IMR-90 (cell line): ENCODE measurements at regions not wholly inside any gene's neighbourhood (a gene's known extent, or its start where the extent isn't known, plus 50 kb on each side); places are given as distances from the start of the nearest gene placed in this dataset.

ENCODE experiments used
- ATAC-seq: fragments of 200-7000 bp; cut with Tn5 transposase; 2 replicates; pipeline ENCODE4 v1.9.1; 2020; ENCODE audit warnings: low read depth, mild to moderate bottlenecking, moderate library complexity
- BruUV-seq: library from RNA; stranded (reverse); fragments of 400-500 nt; replicated peaks from 2 replicates; lab custom pipeline; 2021; lab: Mats Ljungman, UMichigan
- CTCF ChIA-PET: fragments of 300-600 bp; formaldehyde crosslinking; extraction: SDS; loops from one replicate; lab custom pipeline; 2021; ENCODE audit warnings: antibody characterized with exemption; lab: Yijun Ruan, JAX
- POLR2A ChIA-PET: fragments of 300-600 bp; sonication (Branson Sonifier 250); formaldehyde crosslinking; loops from one replicate; lab custom pipeline; 2022; ENCODE audit warnings: antibody characterized with exemption; ENCODE audit not compliant: unreplicated experiment; lab: Charles Lee
- DNase-seq: peaks from one replicate; pipeline ENCODE4 v3.0.0; 2013
- H2AFZ ChIP-seq: replicated peaks from 2 replicates; pipeline ENCODE3; 2013; ENCODE audit warnings: low read length, mild to moderate bottlenecking; ENCODE audit not compliant: poor library complexity
- H2AK5ac ChIP-seq: 2 replicates; pipeline ENCODE4 v1.6.1; 2013; ENCODE audit warnings: low read depth, low read length, inconsistent platforms
- H2AK9ac ChIP-seq: replicated peaks from 2 replicates; pipeline ENCODE3; 2013; ENCODE audit warnings: mild to moderate bottlenecking, low read depth, low read length, moderate library complexity; ENCODE audit not compliant: poor library complexity
- H2BK120ac ChIP-seq: 2 replicates; pipeline ENCODE4 v1.6.1; 2013; ENCODE audit warnings: low read depth, low read length, inconsistent platforms
- H2BK15ac ChIP-seq: 3 replicates; pipeline ENCODE4 v1.6.1; 2013; ENCODE audit warnings: low read depth, low read length, inconsistent platforms
- H2BK20ac ChIP-seq: 2 replicates; pipeline ENCODE4 v1.6.1; 2013; ENCODE audit warnings: low read depth, mild to moderate bottlenecking, inconsistent platforms, low read length, moderate library complexity
- H2BK5ac ChIP-seq: 2 replicates; pipeline ENCODE4 v1.6.1; 2013; ENCODE audit warnings: mild to moderate bottlenecking, low read depth, low read length, inconsistent platforms; ENCODE audit not compliant: poor library complexity, severe bottlenecking
- H3K14ac ChIP-seq: replicated peaks from 2 replicates; pipeline ENCODE4 v1.6.1; 2013; ENCODE audit warnings: low read depth, low read length, inconsistent platforms
- H3K18ac ChIP-seq: 2 replicates; pipeline ENCODE4 v1.6.1; 2013; ENCODE audit warnings: low read depth, low read length, control low read depth
- H3K23ac ChIP-seq: 2 replicates; pipeline ENCODE4 v1.6.1; 2013; ENCODE audit warnings: low read depth, low read length, inconsistent platforms
- H3K27ac ChIP-seq: 2 replicates; pipeline ENCODE4 v1.5.1; 2013; ENCODE audit warnings: mild to moderate bottlenecking, control low read depth, low read length; ENCODE audit not compliant: insufficient read depth
- H3K27me3 ChIP-seq: 2 replicates; pipeline ENCODE4 v1.6.1; 2013; ENCODE audit warnings: low read length; ENCODE audit not compliant: control insufficient read depth, insufficient read depth
- H3K36me3 ChIP-seq: 2 replicates; pipeline ENCODE4 v1.6.1; 2013; ENCODE audit warnings: low read length, mixed read lengths; ENCODE audit not compliant: control insufficient read depth, insufficient read depth
- H3K4ac ChIP-seq: 2 replicates; pipeline ENCODE4 v1.6.1; 2013; ENCODE audit warnings: low read depth, low read length, inconsistent platforms
- H3K4me1 ChIP-seq: 2 replicates; pipeline ENCODE4 v1.6.1; 2013; ENCODE audit warnings: low read length, mixed read lengths; ENCODE audit not compliant: control insufficient read depth, insufficient read depth
- H3K4me2 ChIP-seq: 2 replicates; pipeline ENCODE4 v1.6.1; 2013; ENCODE audit warnings: low read depth, mild to moderate bottlenecking, control low read depth, low read length, moderate library complexity
- H3K4me3 ChIP-seq: 2 replicates; pipeline ENCODE4 v1.5.1; 2013; ENCODE audit warnings: low read depth, mild to moderate bottlenecking, control low read depth, low read length, moderate library complexity; ENCODE audit not compliant: insufficient read depth
- H3K56ac ChIP-seq: 2 replicates; pipeline ENCODE4 v1.6.1; 2013; ENCODE audit warnings: low read length, inconsistent platforms; ENCODE audit not compliant: insufficient read depth; ENCODE audit errors: extremely low read depth
- H3K79me1 ChIP-seq, 2 experiments: 2 replicates each; pipeline ENCODE4 v1.6.1; 2013; ENCODE audit warnings: low read length in 2 of 2, inconsistent platforms in 1 of 2, low read depth in 1 of 2
- H3K9ac ChIP-seq: 2 replicates; pipeline ENCODE4 v1.6.1; 2013; ENCODE audit warnings: low read depth, low read length, control low read depth
- H3K9me1 ChIP-seq: 2 replicates; pipeline ENCODE4 v1.6.1; 2013; ENCODE audit warnings: low read length, inconsistent platforms; ENCODE audit not compliant: insufficient read depth
- H3K9me3 ChIP-seq: 2 replicates; pipeline ENCODE4 v1.6.1; 2013; ENCODE audit warnings: low read length; ENCODE audit not compliant: control insufficient read depth, insufficient read depth
- H4K20me1 ChIP-seq: 2 replicates; pipeline ENCODE4 v1.6.1; 2013; ENCODE audit warnings: low read length, inconsistent platforms; ENCODE audit not compliant: insufficient read depth
- H4K5ac ChIP-seq: 2 replicates; pipeline ENCODE4 v1.6.1; 2013; ENCODE audit warnings: mild to moderate bottlenecking, low read depth, low read length, control low read depth
- H4K8ac ChIP-seq, 2 experiments: 2 replicates each; pipeline ENCODE4 v1.6.1; 2013; ENCODE audit warnings: low read depth in 2 of 2, low read length in 2 of 2, control low read depth in 1 of 2, inconsistent platforms in 1 of 2
- H4K91ac ChIP-seq: 2 replicates; pipeline ENCODE4 v1.6.1; 2013; ENCODE audit warnings: low read depth, low read length, inconsistent platforms; ENCODE audit not compliant: insufficient read depth
- BHLHE40 ChIP-seq: fragments of 150-350 bp; IDR thresholded peaks from 2 replicates; pipeline ENCODE4 v1.6.1; 2016; ENCODE audit warnings: mild to moderate bottlenecking, low read depth, low read length
- CEBPB ChIP-seq: IDR thresholded peaks from 2 replicates; pipeline ENCODE4 v1.6.1; 2012; ENCODE audit warnings: low read depth, low read length, improper control_type of control experiment
- MAFK ChIP-seq: IDR thresholded peaks from 2 replicates; pipeline ENCODE4 v1.6.1; 2012; ENCODE audit warnings: low read depth, low read length, improper control_type of control experiment
- MAZ ChIP-seq: IDR thresholded peaks from 2 replicates; pipeline ENCODE4 v1.6.1; 2012; ENCODE audit warnings: low read depth, mild to moderate bottlenecking, low read length, improper control_type of control experiment, moderate library complexity, borderline replicate concordance
- MXI1 ChIP-seq: IDR thresholded peaks from 2 replicates; pipeline ENCODE4 v1.6.1; 2012; ENCODE audit warnings: low read depth, mild to moderate bottlenecking, low read length, moderate library complexity, borderline replicate concordance
- NFE2L2 ChIP-seq: fragments of 150-350 bp; IDR thresholded peaks from 2 replicates; pipeline ENCODE4 v1.6.1; 2016; ENCODE audit warnings: low read depth, mild to moderate bottlenecking, low read length
- POLR2A ChIP-seq: IDR thresholded peaks from 2 replicates; pipeline ENCODE4 v1.6.1; 2012; ENCODE audit warnings: mild to moderate bottlenecking, low read depth, low read length
- RCOR1 ChIP-seq: IDR thresholded peaks from 2 replicates; pipeline ENCODE4 v1.6.1; 2012; ENCODE audit warnings: mild to moderate bottlenecking, low read length, improper control_type of control experiment; ENCODE audit not compliant: insufficient replicate concordance
- WGBS, 2 experiments: methylation state at CpG; one replicate each; pipeline versions ENCODE4 v1.1.5 to v1.1.7; 2013; ENCODE audit warnings: missing lambda C conversion rate in 2 of 2; ENCODE audit not compliant: insufficient read length in 1 of 2; ENCODE audit errors: extremely low coverage in 2 of 2; 5-methylcytosine and 5-hydroxymethylcytosine counted together
- dilution Hi-C: fragments of 300-500 bp; cut with HindIII; formaldehyde crosslinking; loops from one replicate; pipeline ENCODE4 v1.14.3; 2018; ENCODE audit warnings: low sequenced_read_pairs; ENCODE audit not compliant: unreplicated experiment
- in situ Hi-C: fragments of 300-500 bp; cut with MboI; formaldehyde crosslinking; loops from 3 replicates; pipeline ENCODE4 v1.14.3; 2019; ENCODE audit warnings: low sequenced_read_pairs, inconsistent platforms, mixed read lengths
- intact Hi-C: fragments of 100-400 bp; cut with micrococcal nuclease; formaldehyde crosslinking; loops from 2 replicates; pipeline ENCODE4 v1.10.0; 2022
- TF ChIP-seq, protein P1 (sequence below): conservative IDR thresholded peaks from 2 replicates; pipeline ENCODE4 v1.5.1; 2012; ENCODE audit warnings: mild to moderate bottlenecking, low read depth, low read length, improper control_type of control experiment
- TF ChIP-seq, protein P2 (sequence below): fragments of 150-350 bp; IDR thresholded peaks from 2 replicates; pipeline ENCODE4 v1.6.1; 2016; ENCODE audit warnings: low read depth, mild to moderate bottlenecking, low read length, moderate library complexity, borderline replicate concordance

GRCh38 chr12:53872367-53872766 is 66.3 kb upstream of the HOXC13 start:
- intact Hi-C loops, result no loop called here
- H2BK120ac ChIP-seq, result no peak overlapping the region
- no peaks in the 10 kb centered on the region for H4K20me1 ChIP-seq
- in situ Hi-C loops, result no loop called here
- H3K36me3 ChIP-seq, result no peaks in the 10 kb centered on the region
- CTCF ChIA-PET, result no interaction called here
- no peak overlapping the region for H3K4me2 ChIP-seq
- BruUV-seq, result no TSS peak
- no peak overlapping the region for H4K8ac ChIP-seq
- no peak overlapping the region for H2BK15ac ChIP-seq
- no peak overlapping the region for H4K91ac ChIP-seq
- H3K9me3 ChIP-seq, result no peaks in the 10 kb centered on the region
- peaks cover 6% of the 10 kb centered on the region for H3K27me3 ChIP-seq
- H3K18ac ChIP-seq, result no peak overlapping the region
- no peaks in the 10 kb centered on the region for H3K9me1 ChIP-seq
- no peaks in the 10 kb centered on the region for H3K79me1 ChIP-seq
- ATAC-seq (no peak), DNase-seq (no peak)
- H3K4ac ChIP-seq, result no peak overlapping the region
- H3K56ac ChIP-seq, result no peak overlapping the region
- H3K27ac ChIP-seq, result no peak overlapping the region
- H3K23ac ChIP-seq, result no peak overlapping the region
- no peak overlapping the region for H2AK9ac ChIP-seq
- no peak overlapping the region for H2AFZ ChIP-seq
- H2AK5ac ChIP-seq, result no peak overlapping the region
- no peak overlapping the region for H3K9ac ChIP-seq
- no peak overlapping the region for H2BK5ac ChIP-seq
- H3K4me1 ChIP-seq, result no peaks in the 10 kb centered on the region
- dilution Hi-C loops, result no loop called here
- WGBS, 2 experiments, result 60% methylated on average over 1 of the region's 2 CpGs; no CpG with 5 or more reads in 1 of the 2 experiments
- no peak overlapping the region for H4K5ac ChIP-seq
- H2BK20ac ChIP-seq, result no peak overlapping the region
- TF ChIP-seq MXI1 (no peak), MAFK (no peak), RCOR1 (no peak), CEBPB (no peak), BHLHE40 (no peak), NFE2L2 (no peak), MAZ (no peak), POLR2A (no peak)
- TF ChIP-seq, protein P1, sequence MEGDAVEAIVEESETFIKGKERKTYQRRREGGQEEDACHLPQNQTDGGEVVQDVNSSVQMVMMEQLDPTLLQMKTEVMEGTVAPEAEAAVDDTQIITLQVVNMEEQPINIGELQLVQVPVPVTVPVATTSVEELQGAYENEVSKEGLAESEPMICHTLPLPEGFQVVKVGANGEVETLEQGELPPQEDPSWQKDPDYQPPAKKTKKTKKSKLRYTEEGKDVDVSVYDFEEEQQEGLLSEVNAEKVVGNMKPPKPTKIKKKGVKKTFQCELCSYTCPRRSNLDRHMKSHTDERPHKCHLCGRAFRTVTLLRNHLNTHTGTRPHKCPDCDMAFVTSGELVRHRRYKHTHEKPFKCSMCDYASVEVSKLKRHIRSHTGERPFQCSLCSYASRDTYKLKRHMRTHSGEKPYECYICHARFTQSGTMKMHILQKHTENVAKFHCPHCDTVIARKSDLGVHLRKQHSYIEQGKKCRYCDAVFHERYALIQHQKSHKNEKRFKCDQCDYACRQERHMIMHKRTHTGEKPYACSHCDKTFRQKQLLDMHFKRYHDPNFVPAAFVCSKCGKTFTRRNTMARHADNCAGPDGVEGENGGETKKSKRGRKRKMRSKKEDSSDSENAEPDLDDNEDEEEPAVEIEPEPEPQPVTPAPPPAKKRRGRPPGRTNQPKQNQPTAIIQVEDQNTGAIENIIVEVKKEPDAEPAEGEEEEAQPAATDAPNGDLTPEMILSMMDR, result no peak
- TF ChIP-seq, protein P2, sequence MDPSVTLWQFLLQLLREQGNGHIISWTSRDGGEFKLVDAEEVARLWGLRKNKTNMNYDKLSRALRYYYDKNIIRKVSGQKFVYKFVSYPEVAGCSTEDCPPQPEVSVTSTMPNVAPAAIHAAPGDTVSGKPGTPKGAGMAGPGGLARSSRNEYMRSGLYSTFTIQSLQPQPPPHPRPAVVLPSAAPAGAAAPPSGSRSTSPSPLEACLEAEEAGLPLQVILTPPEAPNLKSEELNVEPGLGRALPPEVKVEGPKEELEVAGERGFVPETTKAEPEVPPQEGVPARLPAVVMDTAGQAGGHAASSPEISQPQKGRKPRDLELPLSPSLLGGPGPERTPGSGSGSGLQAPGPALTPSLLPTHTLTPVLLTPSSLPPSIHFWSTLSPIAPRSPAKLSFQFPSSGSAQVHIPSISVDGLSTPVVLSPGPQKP, result no peak
- H3K4me3 ChIP-seq, result no peak overlapping the region
- POLR2A ChIA-PET, result no interaction called here
- no peak overlapping the region for H3K14ac ChIP-seq
